Erythroblast (primary cell): ENCODE measurements at regions not wholly inside any gene's neighbourhood (a gene's known extent, or its start where the extent isn't known, plus 50 kb on each side); places are given as distances from the start of the nearest gene placed in this dataset.

Source experiments
- GATA1 ChIP-seq: IDR thresholded peaks from 2 replicates; pipeline ENCODE4 v1.6.1; 2011; ENCODE audit warnings: low read depth, mild to moderate bottlenecking, control low read depth, low read length, moderate library complexity
- POLR2A ChIP-seq: IDR thresholded peaks from 2 replicates; pipeline ENCODE4 v1.6.1; 2011; ENCODE audit warnings: mild to moderate bottlenecking, low read length

DNA sequence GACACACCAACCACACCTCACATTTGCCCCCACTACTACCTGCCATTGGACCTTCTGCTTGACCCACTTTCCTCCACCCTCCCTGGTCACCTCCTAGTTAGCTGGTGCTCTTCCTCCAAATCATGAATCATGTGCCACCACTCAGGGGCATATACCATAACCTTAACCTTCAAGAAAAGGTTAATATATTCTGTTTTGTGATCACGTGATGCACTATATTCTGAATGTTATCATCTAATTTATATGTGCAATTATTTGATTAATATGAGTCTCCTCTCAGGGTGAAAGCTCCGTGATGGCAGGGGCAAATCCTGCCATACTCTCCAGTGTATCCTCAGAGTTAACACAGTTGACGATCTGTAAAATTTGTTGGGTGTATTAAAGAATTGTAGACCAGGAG lies 635.5 kb downstream of the XPNPEP1 start:
- no peak for TF ChIP-seq POLR2A
- no peak for TF ChIP-seq GATA1
